ENCODE measurements at regions not wholly inside any gene's neighbourhood (a gene's known extent, or its start where the extent isn't known, plus 50 kb on each side); places are given as distances from the start of the nearest gene placed in this dataset.

GRCh38 chr13:40434516-40435397, 231.7 kb downstream of the FOXO1 start:
- TF ChIP-seq SP1 (IDR thresholded peaks at IDR 0.05) (no peak), NFRKB (IDR thresholded peaks at IDR 0.05) (no peak), FOXK2 (IDR thresholded peaks at IDR 0.05) (no peak), TARDBP (IDR thresholded peaks at IDR 0.05) (no peak), FOXA1 (IDR thresholded peaks at IDR 0.05) (no peak), BHLHE40 (IDR thresholded peaks at IDR 0.05; ENCODE audit: borderline replicate concordance) (no peak), FOXM1 (IDR thresholded peaks at IDR 0.05; ENCODE audit: borderline replicate concordance) (no peak), SUZ12 (IDR thresholded peaks at IDR 0.05) (no peak), ZNF384 (IDR thresholded peaks at IDR 0.05) (no peak), CTBP1 (IDR thresholded peaks at IDR 0.05; ENCODE audit: borderline replicate concordance) (no peak), HDGF (IDR thresholded peaks at IDR 0.05; ENCODE audit: borderline replicate concordance) (no peak), ARNT (IDR thresholded peaks at IDR 0.05) (no peak)
